ENCODE measurements at regions not wholly inside any gene's neighbourhood (a gene's known extent, or its start where the extent isn't known, plus 50 kb on each side); places are given as distances from the start of the nearest gene placed in this dataset.

GRCh38 chr2:15814946-15815345, 125.4 kb upstream of the MYCN start:
- TF ChIP-seq CTCF (IDR thresholded peaks at IDR 0.05) = no peak
- no peak for TF ChIP-seq ZFX (IDR thresholded peaks at IDR 0.05; ENCODE audit: borderline replicate concordance)

Data from 22Rv1 (cell line).